SK-N-SH (cell line): ENCODE measurements at regions not wholly inside any gene's neighbourhood (a gene's known extent, or its start where the extent isn't known, plus 50 kb on each side); places are given as distances from the start of the nearest gene placed in this dataset.

Experiments used
- CTCF ChIA-PET: fragments of 300-600, 350-600 bp; formaldehyde crosslinking; extraction: SDS; loops from one replicate; lab custom pipeline; 2021; lab: Yijun Ruan, JAX
- POLR2A ChIA-PET: fragments of 350-600 bp; sonication (Branson Sonifier 250); formaldehyde crosslinking; extraction: SDS; loops from one replicate; lab custom pipeline; 2020; ENCODE audit warnings: antibody characterized with exemption, inconsistent platforms; lab: Yijun Ruan, JAX
- DNase-seq: peaks from one replicate; pipeline ENCODE4 v3.0.0; 2012
- H2AFZ ChIP-seq: fragments of 200-600 bp; sonication (generic); 2 replicates; pipeline ENCODE4 v1.8.1; 2016; ENCODE audit warnings: antibody characterized with exemption, mild to moderate bottlenecking, low read depth
- H3F3A ChIP-seq: fragments of 200-600 bp; sonication (generic); replicated peaks from 2 replicates; pipeline ENCODE3; 2016; ENCODE audit warnings: antibody characterized with exemption, mild to moderate bottlenecking; ENCODE audit not compliant: insufficient read depth
- H3K27ac ChIP-seq, 2 experiments: fragments of 200-500 bp in 1 of 2; fragments of 200-600 bp in 1 of 2; sonication (Bioruptor generic) in 1 of 2; sonication (generic), shearing (Covaris generic) in 1 of 2; 2 replicates each; pipeline versions ENCODE4 v1.5.1 to v1.6.1; 2014 to 2016; ENCODE audit warnings: low read depth in 2 of 2, inconsistent platforms in 1 of 2, low read length in 1 of 2, mild to moderate bottlenecking in 1 of 2, mixed read lengths in 1 of 2
- H3K27me3 ChIP-seq: fragments of 200-600 bp; sonication (generic), shearing (Covaris generic); 2 replicates; pipeline ENCODE4 v1.6.1; 2016; ENCODE audit warnings: mixed run types; ENCODE audit not compliant: insufficient read depth
- H3K36me3 ChIP-seq, 2 experiments: fragments of 200-500 bp in 1 of 2; fragments of 200-600 bp in 1 of 2; sonication (Bioruptor generic) in 1 of 2; sonication (generic) in 1 of 2; replicated peaks in 1 of 2; 2 replicates each; pipeline versions ENCODE3 to v1.5.1; 2014 to 2016; ENCODE audit warnings: low read length in 1 of 2, mild to moderate bottlenecking in 1 of 2; ENCODE audit not compliant: insufficient read depth in 2 of 2, control insufficient read depth in 1 of 2
- H3K4me1 ChIP-seq, 2 experiments: fragments of 200-500 bp in 1 of 2; fragments of 200-600 bp in 1 of 2; sonication (Bioruptor generic) in 1 of 2; sonication (generic), shearing (Covaris generic) in 1 of 2; 2 replicates each; pipeline versions ENCODE4 v1.5.1 to v1.6.1; 2014 to 2016; ENCODE audit warnings: low read depth in 1 of 2, low read length in 1 of 2, mixed run types in 1 of 2; ENCODE audit not compliant: insufficient read depth in 2 of 2, control insufficient read depth in 1 of 2
- H3K4me2 ChIP-seq: fragments of 200-600 bp; sonication (generic), shearing (Covaris generic); 2 replicates; pipeline ENCODE4 v1.6.1; 2017; ENCODE audit warnings: mixed run types
- H3K4me3 ChIP-seq, 2 experiments: fragments of 200-500 bp in 1 of 2; fragments of 200-600 bp in 1 of 2; sonication (Bioruptor generic) in 1 of 2; sonication (generic), shearing (Covaris generic) in 1 of 2; 2 replicates each; pipeline versions ENCODE4 v1.5.1 to v1.8.1; 2014 to 2016; ENCODE audit warnings: low read depth in 2 of 2, inconsistent platforms in 1 of 2, low read length in 1 of 2, mild to moderate bottlenecking in 1 of 2, mixed read lengths in 1 of 2, moderate library complexity in 1 of 2
- H3K79me2 ChIP-seq: fragments of 200-600 bp; sonication (generic); 2 replicates; pipeline ENCODE4 v1.8.1; 2017; ENCODE audit warnings: mild to moderate bottlenecking; ENCODE audit not compliant: insufficient read depth
- H3K9ac ChIP-seq: fragments of 200-600 bp; sonication (generic); 2 replicates; pipeline ENCODE4 v1.6.1; 2017; ENCODE audit warnings: mixed run types
- H3K9me2 ChIP-seq: fragments of 200-600 bp; sonication (generic); 2 replicates; pipeline ENCODE4 v1.6.1; 2017; ENCODE audit warnings: mixed run types
- H3K9me3 ChIP-seq: fragments of 200-600 bp; sonication (generic); 2 replicates; pipeline ENCODE4 v1.6.1; 2017; ENCODE audit warnings: mixed run types, mild to moderate bottlenecking, moderate library complexity
- H4K20me1 ChIP-seq: fragments of 200-600 bp; sonication (generic); 2 replicates; pipeline ENCODE4 v1.6.1; 2017; ENCODE audit warnings: mild to moderate bottlenecking, mixed run types; ENCODE audit not compliant: insufficient read depth
- ELF1 ChIP-seq: IDR thresholded peaks from 2 replicates; pipeline ENCODE4 v1.4.0; 2012
- EP300 ChIP-seq, 2 experiments: IDR thresholded peaks; 2 replicates each; pipeline versions ENCODE4 v1.4.0 to v1.6.1; 2012; ENCODE audit warnings: borderline replicate concordance in 1 of 2, low read depth in 1 of 2, low read length in 1 of 2
- FOSL2 ChIP-seq: IDR thresholded peaks from 2 replicates; pipeline ENCODE4 v1.4.0; 2012; ENCODE audit warnings: low read depth, mild to moderate bottlenecking, moderate library complexity, borderline replicate concordance
- FOXM1 ChIP-seq: IDR thresholded peaks from 2 replicates; pipeline ENCODE4 v1.4.0; 2012; ENCODE audit warnings: low read depth, mild to moderate bottlenecking
- GABPA ChIP-seq: IDR thresholded peaks from 2 replicates; pipeline ENCODE4 v1.4.0; 2012; ENCODE audit warnings: low read depth, mild to moderate bottlenecking
- GATA2 ChIP-seq: sonication (generic); formaldehyde crosslinking; IDR thresholded peaks from 2 replicates; pipeline ENCODE4 v1.5.0; 2020; ENCODE audit warnings: mild to moderate bottlenecking, missing genetic modification reagents
- MEF2A ChIP-seq: IDR thresholded peaks from 2 replicates; pipeline ENCODE4 v1.4.0; 2012; ENCODE audit warnings: low read depth, borderline replicate concordance
- NFIC ChIP-seq: IDR thresholded peaks from 2 replicates; pipeline ENCODE4 v1.4.0; 2012; ENCODE audit warnings: borderline replicate concordance
- NRF1 ChIP-seq: IDR thresholded peaks from 2 replicates; pipeline ENCODE4 v1.6.1; 2012; ENCODE audit warnings: low read depth, mild to moderate bottlenecking, low read length
- RAD21 ChIP-seq: IDR thresholded peaks from 2 replicates; pipeline ENCODE4 v1.6.1; 2012; ENCODE audit warnings: mild to moderate bottlenecking, low read length
- RCOR1 ChIP-seq: fragments of 150-350 bp; IDR thresholded peaks from 2 replicates; pipeline ENCODE4 v1.6.1; 2017; ENCODE audit warnings: antibody characterized with exemption, low read length
- RFX5 ChIP-seq: IDR thresholded peaks from 2 replicates; pipeline ENCODE4 v1.6.1; 2012; ENCODE audit warnings: mild to moderate bottlenecking, improper control_type of control experiment, low read length
- RXRA ChIP-seq: IDR thresholded peaks from 2 replicates; pipeline ENCODE4 v1.4.0; 2012; ENCODE audit warnings: low read depth, mild to moderate bottlenecking, borderline replicate concordance
- TCF12 ChIP-seq: IDR thresholded peaks from 2 replicates; pipeline ENCODE4 v1.4.0; 2012
- YY1 ChIP-seq: IDR thresholded peaks from 2 replicates; pipeline ENCODE4 v1.4.0; 2012; ENCODE audit warnings: low read depth, mild to moderate bottlenecking
- WGBS: methylation state at CpG from one replicate; pipeline ENCODE4 v1.1.6; 2017; ENCODE audit warnings: low lambda C conversion rate; 5-methylcytosine and 5-hydroxymethylcytosine counted together
- TF ChIP-seq, protein P1 (sequence below): IDR thresholded peaks from 2 replicates; pipeline ENCODE4 v1.4.0; 2012; ENCODE audit warnings: low read depth, borderline replicate concordance
- TF ChIP-seq, protein P2 (sequence below): fragments of 150-350 bp; IDR thresholded peaks from 2 replicates; pipeline ENCODE4 v1.6.1; 2016; ENCODE audit warnings: mild to moderate bottlenecking, low read depth, low read length
- TF ChIP-seq, protein P3 (sequence below): IDR thresholded peaks from 2 replicates; pipeline ENCODE4 v1.4.0; 2012; ENCODE audit warnings: low read depth
- TF ChIP-seq, protein P4 (sequence below): IDR thresholded peaks from 2 replicates; pipeline ENCODE4; 2012
- TF ChIP-seq, protein P5 (sequence below): IDR thresholded peaks from 2 replicates; pipeline ENCODE4 v1.4.0; 2012; ENCODE audit warnings: low read depth, borderline replicate concordance

DNA sequence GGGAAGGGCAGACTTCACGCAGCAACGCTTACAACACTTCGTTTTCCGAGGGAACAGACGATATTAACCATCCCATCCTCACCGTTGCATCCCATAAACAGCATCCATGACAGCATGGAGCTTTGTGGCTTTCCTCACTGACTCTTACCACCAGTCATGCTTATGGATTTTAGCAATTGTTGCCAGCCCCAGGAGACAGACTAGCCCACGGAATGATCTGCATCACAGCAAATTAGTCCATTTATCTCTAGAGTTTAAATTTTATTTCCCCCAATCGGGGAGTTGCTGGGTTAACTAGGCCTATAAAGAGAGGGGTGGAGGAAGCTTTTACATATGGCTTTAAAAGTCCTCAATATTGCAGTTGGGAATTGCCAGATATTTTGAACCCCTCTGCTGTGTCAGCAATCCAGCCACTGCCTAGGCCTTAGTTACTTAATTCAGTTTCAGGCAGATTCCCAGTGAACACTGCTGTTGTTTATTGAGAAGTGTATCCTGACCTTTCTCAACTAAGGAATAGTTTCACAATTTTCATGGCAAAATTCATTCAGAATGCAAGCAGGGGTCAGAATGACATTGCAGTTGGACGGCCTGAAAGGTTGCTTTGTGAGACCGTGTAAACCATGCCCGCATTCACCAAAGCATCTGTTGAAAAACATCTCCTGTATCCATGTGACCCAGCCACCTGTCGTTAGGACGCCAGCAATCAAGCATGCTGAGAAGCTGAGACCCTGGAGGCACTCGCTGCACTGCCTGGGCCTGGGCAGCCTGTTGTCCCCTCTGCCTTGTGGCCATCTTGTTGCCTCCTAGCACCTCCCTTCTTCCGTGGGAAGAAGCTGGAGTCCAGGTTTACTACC lies 397.4 kb upstream of the TPM1 start:
- peak overlapping the region in 1 of 2 experiments; percentile 7; a peak in 2 of 4 replicates for H3K27ac ChIP-seq
- TF ChIP-seq RCOR1 (no peak), RAD21 (no peak), EP300 (IDR thresholded peaks at IDR 0.05; ENCODE audit: borderline replicate concordance in 1 of 2, low read depth in 1 of 2, low read length in 1 of 2) (no peak), NFIC (no peak), NRF1 (no peak), GABPA (no peak), RXRA (no peak), FOXM1 (no peak), ELF1 (no peak), YY1 (no peak), RFX5 (no peak), TCF12 (no peak), MEF2A (no peak), FOSL2 (no peak), GATA2 (CRISPR knock-in tag) (no peak)
- TF ChIP-seq, protein P1, sequence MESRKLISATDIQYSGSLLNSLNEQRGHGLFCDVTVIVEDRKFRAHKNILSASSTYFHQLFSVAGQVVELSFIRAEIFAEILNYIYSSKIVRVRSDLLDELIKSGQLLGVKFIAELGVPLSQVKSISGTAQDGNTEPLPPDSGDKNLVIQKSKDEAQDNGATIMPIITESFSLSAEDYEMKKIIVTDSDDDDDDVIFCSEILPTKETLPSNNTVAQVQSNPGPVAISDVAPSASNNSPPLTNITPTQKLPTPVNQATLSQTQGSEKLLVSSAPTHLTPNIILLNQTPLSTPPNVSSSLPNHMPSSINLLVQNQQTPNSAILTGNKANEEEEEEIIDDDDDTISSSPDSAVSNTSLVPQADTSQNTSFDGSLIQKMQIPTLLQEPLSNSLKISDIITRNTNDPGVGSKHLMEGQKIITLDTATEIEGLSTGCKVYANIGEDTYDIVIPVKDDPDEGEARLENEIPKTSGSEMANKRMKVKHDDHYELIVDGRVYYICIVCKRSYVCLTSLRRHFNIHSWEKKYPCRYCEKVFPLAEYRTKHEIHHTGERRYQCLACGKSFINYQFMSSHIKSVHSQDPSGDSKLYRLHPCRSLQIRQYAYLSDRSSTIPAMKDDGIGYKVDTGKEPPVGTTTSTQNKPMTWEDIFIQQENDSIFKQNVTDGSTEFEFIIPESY, result no peak
- TF ChIP-seq, protein P2, sequence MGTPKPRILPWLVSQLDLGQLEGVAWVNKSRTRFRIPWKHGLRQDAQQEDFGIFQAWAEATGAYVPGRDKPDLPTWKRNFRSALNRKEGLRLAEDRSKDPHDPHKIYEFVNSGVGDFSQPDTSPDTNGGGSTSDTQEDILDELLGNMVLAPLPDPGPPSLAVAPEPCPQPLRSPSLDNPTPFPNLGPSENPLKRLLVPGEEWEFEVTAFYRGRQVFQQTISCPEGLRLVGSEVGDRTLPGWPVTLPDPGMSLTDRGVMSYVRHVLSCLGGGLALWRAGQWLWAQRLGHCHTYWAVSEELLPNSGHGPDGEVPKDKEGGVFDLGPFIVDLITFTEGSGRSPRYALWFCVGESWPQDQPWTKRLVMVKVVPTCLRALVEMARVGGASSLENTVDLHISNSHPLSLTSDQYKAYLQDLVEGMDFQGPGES, result no peak
- TF ChIP-seq, protein P3, sequence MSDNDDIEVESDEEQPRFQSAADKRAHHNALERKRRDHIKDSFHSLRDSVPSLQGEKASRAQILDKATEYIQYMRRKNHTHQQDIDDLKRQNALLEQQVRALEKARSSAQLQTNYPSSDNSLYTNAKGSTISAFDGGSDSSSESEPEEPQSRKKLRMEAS, result no peak
- TF ChIP-seq, protein P4, sequence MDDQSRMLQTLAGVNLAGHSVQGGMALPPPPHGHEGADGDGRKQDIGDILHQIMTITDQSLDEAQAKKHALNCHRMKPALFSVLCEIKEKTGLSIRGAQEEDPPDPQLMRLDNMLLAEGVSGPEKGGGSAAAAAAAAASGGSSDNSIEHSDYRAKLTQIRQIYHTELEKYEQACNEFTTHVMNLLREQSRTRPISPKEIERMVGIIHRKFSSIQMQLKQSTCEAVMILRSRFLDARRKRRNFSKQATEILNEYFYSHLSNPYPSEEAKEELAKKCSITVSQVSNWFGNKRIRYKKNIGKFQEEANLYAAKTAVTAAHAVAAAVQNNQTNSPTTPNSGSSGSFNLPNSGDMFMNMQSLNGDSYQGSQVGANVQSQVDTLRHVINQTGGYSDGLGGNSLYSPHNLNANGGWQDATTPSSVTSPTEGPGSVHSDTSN, result no peak
- TF ChIP-seq, protein P5, sequence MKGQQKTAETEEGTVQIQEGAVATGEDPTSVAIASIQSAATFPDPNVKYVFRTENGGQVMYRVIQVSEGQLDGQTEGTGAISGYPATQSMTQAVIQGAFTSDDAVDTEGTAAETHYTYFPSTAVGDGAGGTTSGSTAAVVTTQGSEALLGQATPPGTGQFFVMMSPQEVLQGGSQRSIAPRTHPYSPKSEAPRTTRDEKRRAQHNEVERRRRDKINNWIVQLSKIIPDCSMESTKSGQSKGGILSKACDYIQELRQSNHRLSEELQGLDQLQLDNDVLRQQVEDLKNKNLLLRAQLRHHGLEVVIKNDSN, result no peak
- H3K9ac ChIP-seq, result no peak overlapping the region
- no peaks in the 10 kb centered on the region for H3K9me3 ChIP-seq
- no peaks in the 10 kb centered on the region; the same call in 1 of the 2 replicates for H3K79me2 ChIP-seq
- CTCF ChIA-PET, result interaction anchor here (0.6 to 1.9 kb wide), 6 partner anchors 8 to 253 kb away, joined by 3 to 7 read pairs (median 4); no protein-coding TSS in a partner anchor
- no peak overlapping the region for H3K4me2 ChIP-seq
- H4K20me1 ChIP-seq, result no peaks in the 10 kb centered on the region
- H3K9me2 ChIP-seq, result no peaks in the 10 kb centered on the region
- H3K27me3 ChIP-seq, result no peaks in the 10 kb centered on the region
- H3K4me3 ChIP-seq, result no peak overlapping the region
- peaks cover 9% of the 10 kb centered on the region for H3F3A ChIP-seq
- no peak for DNase-seq
- POLR2A ChIA-PET, result no interaction called here
- no peak overlapping the region for H2AFZ ChIP-seq
- 94% methylated on average over 15 of the region's 15 CpGs for WGBS
- peaks cover 10 to 23% of the 10 kb centered on the region in 2 experiments; a peak in 2 of 4 replicates for H3K4me1 ChIP-seq
- peaks cover 0 to 3% of the 10 kb centered on the region in 2 experiments for H3K36me3 ChIP-seq
